GM12891 (cell line): ENCODE measurements at regions not wholly inside any gene's neighbourhood (a gene's known extent, or its start where the extent isn't known, plus 50 kb on each side); places are given as distances from the start of the nearest gene placed in this dataset.

Experiments
- DNase-seq: peaks from one replicate; pipeline ENCODE4 v3.0.0; 2011; ENCODE audit warnings: low spot score; ENCODE audit not compliant: insufficient read length
- FAIRE-seq: peaks from 2 replicates; lab custom pipeline; 2011; peaks lifted over from hg19 to GRCh38; lab: Jason Lieb, UNC
- PAX5 ChIP-seq: IDR thresholded peaks from 2 replicates; pipeline ENCODE4 v1.6.1; 2011; ENCODE audit warnings: low read length, moderate library complexity, mild to moderate bottlenecking; ENCODE audit not compliant: insufficient read depth, severe bottlenecking
- POLR2A ChIP-seq: IDR thresholded peaks from 2 replicates; pipeline ENCODE4 v1.6.1; 2011; ENCODE audit warnings: low read depth, low read length, control low read depth
- POLR2AphosphoS5 ChIP-seq: IDR thresholded peaks from 2 replicates; pipeline ENCODE4 v1.6.1; 2011; ENCODE audit warnings: low read depth, low read length, control low read depth
- POU2F2 ChIP-seq: IDR thresholded peaks from 2 replicates; pipeline ENCODE4 v1.6.1; 2011; ENCODE audit warnings: low read depth, mild to moderate bottlenecking, control low read depth, low read length, moderate library complexity
- SPI1 ChIP-seq: IDR thresholded peaks from 2 replicates; pipeline ENCODE4 v1.6.1; 2011; ENCODE audit warnings: low read depth, low read length, control low read depth
- TAF1 ChIP-seq: IDR thresholded peaks from 2 replicates; pipeline ENCODE4 v1.6.1; 2011; ENCODE audit warnings: low read depth, low read length, control low read depth

DNA sequence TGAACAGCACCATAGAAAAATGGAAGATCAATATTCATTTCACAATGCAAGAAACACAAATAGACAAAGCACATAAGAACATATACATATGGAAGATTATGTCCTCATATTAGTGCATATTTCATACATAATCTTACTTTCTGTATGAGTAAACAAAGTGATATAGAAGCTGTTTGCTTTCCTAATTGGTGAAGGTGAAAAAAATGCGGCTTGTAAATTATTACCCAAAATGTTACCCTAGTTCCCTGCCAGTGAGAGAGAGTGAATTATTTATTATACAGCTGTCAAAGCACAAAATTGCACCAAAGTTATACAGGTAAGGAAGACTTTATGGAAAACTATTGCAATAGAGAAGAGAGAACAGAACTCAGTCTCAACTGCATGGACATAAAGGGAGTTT lies 1485.0 kb upstream of the CDH9 start:
- no peak for FAIRE-seq
- DNase-seq = no peak
- TF ChIP-seq POU2F2 (no peak), PAX5 (no peak), SPI1 (no peak), POLR2A (no peak), POLR2AphosphoS5 (no peak), TAF1 (no peak)

DNA sequence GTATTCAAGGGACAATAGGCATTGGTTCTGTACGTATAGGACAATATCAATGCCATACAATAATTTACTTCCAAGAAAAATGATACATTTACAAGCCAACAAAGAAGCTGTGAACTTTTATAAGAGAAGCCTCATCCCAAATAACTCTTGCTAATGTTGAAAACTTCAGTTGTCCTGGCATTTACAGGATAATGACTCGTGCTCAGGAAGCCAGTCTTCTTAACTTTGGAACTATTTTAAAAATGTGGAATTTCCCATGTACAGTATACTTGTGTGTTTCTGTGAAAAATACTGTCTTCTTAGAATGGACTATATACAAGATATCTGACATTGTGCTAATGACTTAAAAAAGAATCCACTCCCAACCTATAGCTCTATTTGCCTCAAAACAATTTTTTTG lies 1479.3 kb upstream of the CDH9 start:
- no peak for DNase-seq
- no peak for TF ChIP-seq POLR2A
- no peak for TF ChIP-seq TAF1
- no peak for TF ChIP-seq POU2F2
- TF ChIP-seq PAX5 = no peak
- FAIRE-seq = no peak

DNA sequence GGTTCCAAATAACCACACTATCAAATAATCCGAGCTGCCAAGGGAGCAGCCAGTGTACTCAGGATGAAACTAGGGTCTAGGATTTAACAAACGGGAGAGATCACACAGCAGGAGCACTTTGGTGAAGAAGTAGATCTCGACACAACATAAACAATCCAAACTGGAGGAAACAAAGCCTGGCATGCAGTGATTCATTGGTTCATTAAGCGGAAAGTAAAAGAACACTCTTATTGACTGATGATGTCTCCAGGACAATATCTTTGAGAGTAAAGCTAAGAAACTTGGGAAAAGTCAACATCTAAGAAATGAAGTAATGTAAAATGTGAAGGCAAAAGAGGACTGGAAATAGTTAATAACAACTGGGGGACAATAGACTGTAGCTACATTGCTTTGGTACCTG lies 1478.3 kb upstream of the CDH9 start:
- FAIRE-seq (no peak), DNase-seq (no peak)
- TF ChIP-seq POLR2A (no peak), POU2F2 (no peak), TAF1 (no peak), PAX5 (no peak), POLR2AphosphoS5 (no peak), SPI1 (no peak)

DNA sequence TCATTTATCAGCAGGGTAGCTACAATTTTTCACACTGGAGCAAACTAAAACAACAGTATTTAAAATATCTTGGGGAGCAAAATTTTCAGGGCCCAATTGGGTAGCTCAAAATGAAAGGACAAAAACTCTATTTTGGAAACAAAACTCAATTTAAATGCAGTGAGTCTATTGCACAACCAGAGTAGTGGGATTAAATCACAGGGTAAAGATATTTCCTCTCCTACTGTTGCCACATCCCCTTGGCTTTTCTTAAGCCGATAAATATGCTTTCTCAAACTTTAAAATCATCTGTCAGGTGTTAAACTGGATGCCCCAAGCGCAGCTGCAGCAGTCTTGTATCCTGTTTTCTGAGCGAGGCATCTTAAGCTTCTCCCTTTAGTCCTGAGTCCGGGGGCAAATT lies 1474.3 kb upstream of the CDH9 start:
- no peak for FAIRE-seq
- TF ChIP-seq POLR2A (no peak), PAX5 (no peak), TAF1 (no peak), POU2F2 (no peak), SPI1 (no peak)
- no peak for DNase-seq

DNA sequence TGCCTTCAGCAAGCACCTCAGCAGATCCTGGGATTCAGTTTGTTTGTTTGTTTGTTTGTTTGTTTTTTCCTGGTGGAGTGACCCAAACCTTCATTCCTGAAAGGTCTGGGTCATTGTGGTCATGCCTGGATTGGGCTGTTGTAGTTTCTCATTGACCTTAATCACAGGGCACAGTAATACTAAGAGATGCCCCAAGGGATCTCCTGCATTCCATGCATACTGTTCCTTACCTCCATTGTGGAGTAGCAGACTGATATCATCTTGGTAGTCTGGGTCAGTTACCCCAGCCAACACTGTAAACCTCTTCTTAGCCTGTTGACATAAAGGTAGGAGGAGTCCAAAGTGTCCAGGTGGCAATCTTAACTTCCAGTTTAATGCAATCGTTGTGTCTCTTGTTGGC lies 1466.7 kb upstream of the CDH9 start:
- no peak for FAIRE-seq
- TF ChIP-seq PAX5 = no peak
- TF ChIP-seq POLR2AphosphoS5 = no peak
- TF ChIP-seq TAF1 = no peak
- no peak for TF ChIP-seq POLR2A
- no peak for TF ChIP-seq POU2F2
- no peak for TF ChIP-seq SPI1
- DNase-seq = no peak

GRCh38 chr5:28500511-28500910 lies 1462.1 kb upstream of the CDH9 start:
- FAIRE-seq = no peak
- no peak for TF ChIP-seq POU2F2
- TF ChIP-seq SPI1 = no peak
- no peak for TF ChIP-seq TAF1
- TF ChIP-seq POLR2A = no peak
- TF ChIP-seq POLR2AphosphoS5 = no peak
- no peak for TF ChIP-seq PAX5

DNA sequence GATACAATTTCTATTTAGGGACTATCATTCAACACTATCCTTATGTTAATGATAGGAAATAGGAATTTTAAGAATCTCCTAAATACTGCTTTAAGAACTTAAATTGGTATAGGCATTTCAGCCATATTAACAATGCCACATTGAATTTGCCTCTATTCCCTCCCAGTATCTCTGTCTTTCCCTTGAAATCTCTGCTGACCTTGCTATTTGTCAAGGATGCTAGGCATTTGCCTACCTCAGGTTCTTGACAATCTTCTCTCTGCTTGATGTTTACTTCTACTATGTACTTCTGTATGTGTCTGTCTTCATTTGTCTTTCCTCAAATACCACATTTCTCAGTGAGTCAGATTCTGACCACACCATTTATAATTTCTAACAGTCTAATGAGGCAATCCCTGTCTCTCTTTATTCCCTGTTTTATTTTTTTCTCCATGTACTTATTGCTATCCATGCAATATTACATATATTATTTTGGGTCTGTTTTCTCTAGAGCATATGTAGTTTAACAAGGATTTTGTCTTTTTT lies 1461.4 kb upstream of the CDH9 start:
- no peak for DNase-seq
- no peak for FAIRE-seq
- TF ChIP-seq POLR2A (no peak), PAX5 (no peak), TAF1 (no peak), POU2F2 (no peak), SPI1 (no peak), POLR2AphosphoS5 (no peak)

More at GRCh38 chr5:28500511-28500910, 1462.1 kb upstream of the CDH9 start:
- DNase-seq = no peak

DNA sequence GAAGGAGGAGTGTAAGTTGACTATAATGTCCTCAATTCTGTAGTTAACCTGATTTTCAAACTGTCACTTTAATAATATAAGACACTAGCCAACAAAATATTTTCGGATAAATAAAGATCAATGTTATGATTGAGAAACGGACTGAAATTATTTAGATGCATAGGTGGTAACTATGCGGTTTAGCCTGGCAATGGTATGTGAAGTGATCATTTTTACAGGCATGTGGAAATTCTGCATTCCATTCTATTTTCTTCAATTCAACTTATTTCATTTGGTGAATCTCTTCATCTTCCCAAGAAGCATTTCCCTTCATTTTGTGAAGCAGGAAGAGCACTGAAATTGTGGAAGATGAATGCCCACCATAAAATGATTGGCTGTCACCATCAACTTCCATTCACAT lies 1457.5 kb upstream of the CDH9 start:
- no peak for FAIRE-seq
- no peak for DNase-seq
- no peak for TF ChIP-seq PAX5
- no peak for TF ChIP-seq SPI1
- no peak for TF ChIP-seq POLR2A
- TF ChIP-seq TAF1 = no peak

DNA sequence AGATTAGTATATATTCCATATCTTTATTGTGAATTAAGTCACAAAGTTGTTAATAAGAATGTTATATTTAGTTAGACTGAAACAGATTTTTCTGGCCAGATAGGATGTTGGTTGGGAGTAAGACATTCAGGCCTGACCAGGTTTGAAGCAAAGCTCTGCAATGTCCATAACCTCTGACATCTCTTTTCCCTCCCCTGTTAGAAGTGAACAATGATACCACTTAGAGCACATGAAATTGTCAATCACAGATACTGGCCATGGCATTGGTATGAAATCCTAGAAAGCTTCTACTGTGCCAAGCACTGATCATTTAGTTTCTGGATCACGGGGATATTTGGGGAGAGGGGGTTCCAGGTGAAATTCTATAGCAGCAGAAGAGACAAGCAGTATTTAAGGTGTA lies 1455.1 kb upstream of the CDH9 start:
- no peak for DNase-seq
- FAIRE-seq = no peak
- TF ChIP-seq SPI1 (no peak), POLR2A (no peak), PAX5 (no peak), POU2F2 (no peak)

GRCh38 chr5:28488752-28489151 lies 1450.4 kb upstream of the CDH9 start:
- TF ChIP-seq POLR2A (no peak), SPI1 (no peak), POU2F2 (no peak), POLR2AphosphoS5 (no peak), TAF1 (no peak), PAX5 (no peak)
- FAIRE-seq (no peak), DNase-seq (no peak)

- DNase-seq = no peak
- no peak for TF ChIP-seq PAX5
- TF ChIP-seq POLR2A = no peak
- no peak for TF ChIP-seq SPI1
- no peak for TF ChIP-seq POLR2AphosphoS5
- TF ChIP-seq POU2F2 = no peak
- no peak for TF ChIP-seq TAF1
- no peak for FAIRE-seq
Observed at GRCh38 chr5:28483327-28484025, 1445.1 kb upstream of the CDH9 start.
